ENCODE measurements at regions not wholly inside any gene's neighbourhood (a gene's known extent, or its start where the extent isn't known, plus 50 kb on each side); places are given as distances from the start of the nearest gene placed in this dataset.

DNA sequence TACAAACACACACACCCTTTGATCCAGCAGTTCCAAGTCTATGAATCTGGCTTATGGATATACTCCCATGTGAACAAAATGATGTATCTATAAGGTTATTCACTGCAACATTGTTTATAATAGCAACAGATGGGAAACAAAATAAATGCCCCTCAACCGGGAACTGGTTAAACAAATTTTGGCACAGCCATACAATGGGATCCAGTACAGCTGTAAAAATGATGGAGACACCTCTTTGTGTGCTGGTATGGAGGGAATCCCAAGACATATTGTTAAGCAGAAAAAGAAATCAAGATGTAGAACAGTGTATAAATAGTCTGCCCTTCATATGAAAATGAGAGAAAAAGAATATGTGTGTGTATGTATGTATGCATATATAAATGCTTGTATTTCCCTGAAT is 155.5 kb downstream of the SNX10 start (continued):
- TF ChIP-seq ZKSCAN1 (IDR thresholded peaks at IDR 0.05; ENCODE audit: low read depth, low read length) (no peak), CBX3 (IDR thresholded peaks at IDR 0.05; ENCODE audit: borderline replicate concordance in 1 of 2, low read length in 2 of 2) (no peak)

DNA sequence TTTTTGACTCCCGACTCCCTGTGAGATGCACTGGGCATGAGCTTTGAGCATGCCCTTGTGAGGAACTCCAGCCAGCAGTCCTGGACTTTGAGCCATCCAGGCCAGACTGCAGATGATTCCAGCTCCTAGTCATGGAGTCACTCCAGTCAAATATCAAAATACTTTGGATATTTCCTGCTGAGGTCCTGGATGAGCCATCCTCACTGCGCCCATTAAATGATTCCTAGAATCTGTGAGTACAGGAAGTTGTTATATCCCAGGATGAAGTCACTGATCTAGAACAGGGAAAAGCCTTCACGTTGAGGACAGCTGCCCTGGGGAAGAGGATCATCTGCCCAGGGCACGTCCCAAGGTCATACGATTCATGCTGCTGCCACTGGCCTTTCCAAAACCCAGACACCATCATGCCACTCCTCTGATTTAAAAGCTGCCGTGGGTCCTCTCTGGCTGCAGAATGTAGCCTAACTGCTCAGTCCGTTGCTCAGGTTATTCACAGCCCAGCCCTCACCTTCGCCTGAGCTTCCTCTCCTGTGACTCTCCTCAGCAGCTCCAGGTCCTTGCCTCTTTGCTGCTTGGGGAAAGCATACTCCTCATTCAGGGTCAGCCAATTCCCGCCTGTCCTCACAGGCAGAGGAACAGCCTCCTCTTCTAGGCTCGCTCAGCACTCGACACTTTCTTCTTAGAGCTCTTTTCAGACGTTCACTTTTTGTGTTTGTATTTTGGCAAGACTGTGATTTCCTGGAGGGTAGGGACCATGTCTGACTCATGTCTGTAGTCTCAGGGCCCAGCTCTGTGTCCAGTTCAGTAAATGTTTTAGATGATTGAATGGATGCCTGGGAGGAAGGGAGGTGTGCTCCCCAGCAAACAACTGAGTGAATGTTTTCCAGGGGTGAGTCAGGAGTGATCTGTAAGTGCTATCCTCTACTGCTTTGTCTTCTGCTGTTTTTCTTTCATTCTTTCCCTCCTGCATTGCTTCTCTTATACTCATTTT is 157.8 kb downstream of the SNX10 start:
- no peaks in the 10 kb centered on the region for H3K9me3 ChIP-seq (replicated peaks; ENCODE audit: control insufficient read depth, insufficient read depth, low read depth, low read length)
- WGBS (ENCODE audit: insufficient coverage, low coverage, missing lambda C conversion rate) = 3% methylated on average over 12 of the region's 12 CpGs
- H3K9ac ChIP-seq (ENCODE audit: insufficient read depth in 1 of 2, low read depth in 2 of 2, low read length in 2 of 2) = peak overlapping the region in 1 of 2 experiments; percentile 43; a peak in 1 of 4 replicates
- no peaks in the 10 kb centered on the region for H3K4me1 ChIP-seq (replicated peaks in 1 of 2; ENCODE audit: control insufficient read depth in 2 of 2, insufficient read depth in 2 of 2, low read length in 2 of 2)
- BruUV-seq (replicated peaks) = no TSS peak
- no peaks in the 10 kb centered on the region for H3K79me2 ChIP-seq (ENCODE audit: control insufficient read depth, insufficient read depth, low read length)
- H3K4me2 ChIP-seq (ENCODE audit: insufficient read depth, low read length) = no peak overlapping the region
- H3K4me3 ChIP-seq = no peak overlapping the region
- in situ Hi-C loops (cut with MboI) = no loop called here
- H2AFZ ChIP-seq (ENCODE audit: low read depth, low read length) = no peak overlapping the region
- intact Hi-C loops (cut with micrococcal nuclease) = loop anchor here (5.0 kb wide), 1 partner anchor 52 kb away; no protein-coding TSS in a partner anchor
- POLR2A ChIA-PET = interaction anchor here (0.8 to 1.2 kb wide), 3 partner anchors 10 to 20 kb away, joined by 3 to 4 read pairs (median 4); no protein-coding TSS in a partner anchor
- peaks cover 16 to 24% of the 10 kb centered on the region in 2 experiments for H3K27me3 ChIP-seq (ENCODE audit: control insufficient read depth in 2 of 2, insufficient read depth in 2 of 2, low read length in 2 of 2)
- no peak for DNase-seq (ENCODE audit: extremely low read depth in 1 of 4, low spot score in 3 of 4)
- no peaks in the 10 kb centered on the region for H3K36me3 ChIP-seq (ENCODE audit: control insufficient read depth, insufficient read depth, low read length)
- H4K20me1 ChIP-seq (replicated peaks; ENCODE audit: control insufficient read depth, insufficient read depth, low read length) = no peaks in the 10 kb centered on the region
- no peak; the same call in 2 of the 3 replicates for ATAC-seq
- no peak for FAIRE-seq
- no peaks in the 10 kb centered on the region for H3K9me1 ChIP-seq (ENCODE audit: control insufficient read depth, insufficient read depth, low read length)
- CTCF ChIA-PET (ENCODE audit: low intra/inter-chr PET ratio) = no interaction called here
- no peak overlapping the region for H3K27ac ChIP-seq (ENCODE audit: extremely low read depth, low read depth, low read length)
- no peak for TF ChIP-seq POLR2B (IDR thresholded peaks at IDR 0.05; ENCODE audit: low read depth, partially characterized antibody)
- TF ChIP-seq NEUROD1 (IDR thresholded peaks at IDR 0.05; ENCODE audit: borderline replicate concordance, low read depth, low read length, partially characterized antibody) = no peak
- TF ChIP-seq CBX5 (IDR thresholded peaks at IDR 0.05; ENCODE audit: borderline replicate concordance, low read depth) = no peak
- no peak for TF ChIP-seq FOXJ2 (tag; IDR thresholded peaks at IDR 0.05)
- no peak for TF ChIP-seq FOXM1 (IDR thresholded peaks at IDR 0.05; ENCODE audit: low read depth)
- TF ChIP-seq FOXM1 (CRISPR knock-in tag; IDR thresholded peaks at IDR 0.05; ENCODE audit: low read depth) = no peak
- TF ChIP-seq NR2F6 (CRISPR knock-in tag; IDR thresholded peaks at IDR 0.05) = no peak
- TF ChIP-seq SMAD2 (IDR thresholded peaks at IDR 0.05; ENCODE audit: low read depth, low read length) = no peak
- TF ChIP-seq, protein P1, sequence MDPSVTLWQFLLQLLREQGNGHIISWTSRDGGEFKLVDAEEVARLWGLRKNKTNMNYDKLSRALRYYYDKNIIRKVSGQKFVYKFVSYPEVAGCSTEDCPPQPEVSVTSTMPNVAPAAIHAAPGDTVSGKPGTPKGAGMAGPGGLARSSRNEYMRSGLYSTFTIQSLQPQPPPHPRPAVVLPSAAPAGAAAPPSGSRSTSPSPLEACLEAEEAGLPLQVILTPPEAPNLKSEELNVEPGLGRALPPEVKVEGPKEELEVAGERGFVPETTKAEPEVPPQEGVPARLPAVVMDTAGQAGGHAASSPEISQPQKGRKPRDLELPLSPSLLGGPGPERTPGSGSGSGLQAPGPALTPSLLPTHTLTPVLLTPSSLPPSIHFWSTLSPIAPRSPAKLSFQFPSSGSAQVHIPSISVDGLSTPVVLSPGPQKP (CRISPR knock-in tag; IDR thresholded peaks at IDR 0.05) = no peak

All from K562 (cell line).